ENCODE measurements at regions not wholly inside any gene's neighbourhood (a gene's known extent, or its start where the extent isn't known, plus 50 kb on each side); places are given as distances from the start of the nearest gene placed in this dataset.
A peak's percentile ranks its signal among the peaks of the same experiment; 100 is the strongest.

DNA sequence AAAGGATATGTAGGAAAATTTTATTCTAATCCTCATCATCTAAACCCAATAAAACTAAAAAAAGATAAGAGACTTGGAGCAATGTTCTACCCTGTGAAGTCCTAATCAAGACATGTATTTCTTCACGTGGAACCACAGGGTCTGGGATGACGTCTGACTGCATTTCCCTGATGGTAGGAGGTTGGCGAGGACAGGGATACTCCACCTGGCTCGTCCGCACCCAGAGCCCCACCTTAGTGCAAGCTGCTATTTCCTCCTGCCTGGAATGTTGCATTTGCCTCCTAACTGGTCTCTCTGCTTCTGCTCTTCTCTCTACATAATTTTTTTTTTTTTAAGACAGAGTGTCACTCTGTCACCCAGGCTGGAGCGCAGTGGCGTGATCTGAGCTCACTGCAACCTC lies 57.7 kb upstream of the RASGRP1 start:
- H3K36me3 Mint-ChIP-seq (ENCODE audit: low read depth) = no peaks in the 10 kb centered on the region
- peaks cover 3% of the 10 kb centered on the region for H3K27me3 Mint-ChIP-seq (ENCODE audit: low read depth)
- H3K27ac Mint-ChIP-seq = no peak overlapping the region
- peaks cover 40% of the 10 kb centered on the region for H3K4me1 Mint-ChIP-seq
- no peak for TF ChIP-seq CTCF (IDR thresholded peaks at IDR 0.05; ENCODE audit: unreplicated experiment in 3 of 3)
- H3K9me3 Mint-ChIP-seq = no peaks in the 10 kb centered on the region
- H3K4me3 Mint-ChIP-seq = no peak overlapping the region

DNA sequence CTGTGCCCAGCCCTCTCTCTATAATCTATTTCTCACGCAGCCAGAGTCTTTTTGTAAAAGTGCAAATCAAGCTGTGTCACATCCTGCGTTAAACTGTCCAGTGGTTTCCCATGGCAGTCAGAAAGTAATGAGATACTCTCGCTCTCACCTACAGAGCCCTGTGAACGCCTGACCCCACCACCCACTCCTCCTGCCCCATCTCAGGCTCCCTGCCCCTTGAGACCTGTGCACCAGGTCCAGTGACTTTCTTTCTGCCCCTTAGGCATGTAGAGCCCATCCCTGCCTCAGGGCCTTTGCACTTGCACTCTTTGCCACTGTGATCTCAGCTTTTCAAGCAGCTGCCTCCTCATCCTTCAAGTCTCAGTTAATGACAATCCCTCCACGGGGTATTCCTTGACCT lies 58.3 kb upstream of the RASGRP1 start:
- Mint-ChIP-seq H3K9me3 (no peaks in the 10 kb centered on the region), H3K36me3 (ENCODE audit: low read depth) (no peaks in the 10 kb centered on the region), H3K27me3 (ENCODE audit: low read depth) (peaks cover 3% of the 10 kb centered on the region), H3K27ac (no peak overlapping the region), H3K4me3 (no peak overlapping the region), H3K4me1 (peaks cover 46% of the 10 kb centered on the region)
- no peak for TF ChIP-seq CTCF (IDR thresholded peaks at IDR 0.05; ENCODE audit: unreplicated experiment in 3 of 3)

GRCh38 chr15:38623744-38624143 lies 59.1 kb upstream of the RASGRP1 start:
- H3K4me1 Mint-ChIP-seq = peaks cover 45% of the 10 kb centered on the region
- H3K4me3 Mint-ChIP-seq = no peak overlapping the region
- H3K9me3 Mint-ChIP-seq = no peaks in the 10 kb centered on the region
- TF ChIP-seq CTCF (IDR thresholded peaks at IDR 0.05; ENCODE audit: unreplicated experiment in 3 of 3) = no peak
- peaks cover 3% of the 10 kb centered on the region for H3K27me3 Mint-ChIP-seq (ENCODE audit: low read depth)
- H3K27ac Mint-ChIP-seq = peak overlapping the region; percentile 35 to 58 (median 55)
- H3K36me3 Mint-ChIP-seq (ENCODE audit: low read depth) = no peaks in the 10 kb centered on the region

DNA sequence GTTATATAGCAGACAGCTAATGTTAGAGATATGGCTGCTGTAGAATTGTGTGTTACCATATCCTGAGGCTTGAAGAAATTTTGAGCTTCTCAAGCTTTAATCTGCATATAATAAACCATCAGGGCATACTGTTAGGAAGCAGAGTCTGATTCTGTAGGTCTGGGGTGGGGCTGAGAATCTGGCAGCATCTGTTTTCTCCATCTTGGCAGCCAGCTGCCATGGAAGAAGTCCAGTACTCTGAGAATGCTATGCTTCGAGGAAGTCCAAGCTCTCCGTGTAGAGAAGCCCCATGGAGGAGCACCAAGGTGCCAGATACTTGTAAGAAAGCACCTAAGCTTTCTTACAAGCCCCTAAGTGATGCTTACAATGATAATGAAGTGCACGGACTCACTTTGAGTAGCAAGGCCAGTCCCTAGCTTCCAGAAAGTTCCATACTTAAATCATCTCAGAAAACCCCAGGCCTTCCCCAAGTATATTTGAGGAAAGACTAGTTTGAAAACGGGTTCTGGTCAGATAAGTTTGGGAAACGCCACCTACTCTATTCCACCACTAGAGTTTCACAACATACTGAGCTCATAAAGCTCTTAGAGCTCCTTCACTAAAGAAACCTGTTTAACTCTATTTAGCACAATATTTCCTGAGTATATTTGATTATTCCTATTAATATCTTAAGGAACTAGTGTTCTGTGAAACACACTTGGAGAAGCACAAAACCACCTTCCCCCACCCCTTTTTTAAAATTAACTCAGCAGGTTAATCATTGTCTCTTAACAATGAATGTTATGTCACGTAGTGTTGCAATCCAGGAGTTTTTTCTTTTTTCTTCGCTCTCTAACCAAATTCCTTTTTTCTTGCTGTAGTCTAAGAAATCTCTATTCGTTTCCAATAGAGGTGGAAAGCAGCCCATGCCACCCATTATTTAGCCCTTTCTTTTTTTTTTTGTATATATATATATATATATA lies 59.9 kb upstream of the RASGRP1 start:
- H3K36me3 Mint-ChIP-seq (ENCODE audit: low read depth) = no peaks in the 10 kb centered on the region
- H3K27me3 Mint-ChIP-seq (ENCODE audit: low read depth) = peaks cover 3% of the 10 kb centered on the region
- peaks cover 41% of the 10 kb centered on the region for H3K4me1 Mint-ChIP-seq
- H3K9me3 Mint-ChIP-seq = no peaks in the 10 kb centered on the region
- peak overlapping the region; percentile 35 to 89 (median 55) for H3K27ac Mint-ChIP-seq
- H3K4me3 Mint-ChIP-seq = no peak overlapping the region
- peak in 1 of 3 experiments; percentile 15 for TF ChIP-seq CTCF (IDR thresholded peaks at IDR 0.05; ENCODE audit: unreplicated experiment in 3 of 3)

GRCh38 chr15:38625886-38626285 lies 61.3 kb upstream of the RASGRP1 start:
- Mint-ChIP-seq H3K9me3 (no peaks in the 10 kb centered on the region), H3K36me3 (ENCODE audit: low read depth) (no peaks in the 10 kb centered on the region), H3K4me1 (peaks cover 32% of the 10 kb centered on the region), H3K4me3 (no peak overlapping the region), H3K27me3 (ENCODE audit: low read depth) (peaks cover 3% of the 10 kb centered on the region), H3K27ac (peak overlapping the region; percentile 31 to 78 (median 72))
- TF ChIP-seq CTCF (IDR thresholded peaks at IDR 0.05; ENCODE audit: unreplicated experiment in 3 of 3) = no peak
